ENCODE measurements at regions not wholly inside any gene's neighbourhood (a gene's known extent, or its start where the extent isn't known, plus 50 kb on each side); places are given as distances from the start of the nearest gene placed in this dataset.
A peak's percentile ranks its signal among the peaks of the same experiment; 100 is the strongest.

DNA sequence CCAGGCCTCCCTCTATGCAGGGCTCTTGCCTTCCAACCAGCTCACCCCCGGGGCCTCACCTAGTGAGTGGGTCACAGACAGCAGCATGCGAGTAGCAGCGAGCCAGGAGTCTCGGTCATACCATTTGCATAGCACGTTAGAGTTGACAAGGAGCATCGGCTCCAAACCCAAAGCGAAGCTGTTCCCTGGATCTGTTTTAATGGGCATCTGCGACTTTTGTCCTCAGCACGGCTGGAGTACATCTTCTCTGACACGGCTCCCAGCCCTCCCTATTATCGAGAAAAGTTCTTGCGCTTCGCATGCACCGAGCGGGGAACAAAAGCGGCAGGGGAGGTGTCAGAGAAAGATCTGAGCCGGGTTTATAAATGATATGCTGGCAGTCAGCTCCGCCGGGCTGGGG is 253.3 kb downstream of the MAF start:
- H3K9me3 Mint-ChIP-seq, result no peaks in the 10 kb centered on the region
- no peaks in the 10 kb centered on the region for H3K36me3 Mint-ChIP-seq
- ATAC-seq, result peak; percentile 72
- H3K4me1 Mint-ChIP-seq, result peaks cover 48% of the 10 kb centered on the region
- no peaks in the 10 kb centered on the region for H3K27me3 Mint-ChIP-seq (ENCODE audit: low read depth)
- H3K4me3 Mint-ChIP-seq, result no peak overlapping the region
- DNase-seq (ENCODE audit: low spot score), result peak; percentile 36
- peak overlapping the region; percentile 48; the same call in 1 of the 2 replicates for H3K27ac Mint-ChIP-seq
- CTCF ChIA-PET, result interaction anchor here (1.7 kb wide), 1 partner anchor 13 kb away, joined by 16 read pairs; no protein-coding TSS in a partner anchor
- TF ChIP-seq ZNF263 (CRISPR knock-in tag; IDR thresholded peaks at IDR 0.05; ENCODE audit: low read depth) (no peak), SMAD4 (CRISPR knock-in tag; IDR thresholded peaks at IDR 0.05) (no peak)
- TF ChIP-seq, protein P1, sequence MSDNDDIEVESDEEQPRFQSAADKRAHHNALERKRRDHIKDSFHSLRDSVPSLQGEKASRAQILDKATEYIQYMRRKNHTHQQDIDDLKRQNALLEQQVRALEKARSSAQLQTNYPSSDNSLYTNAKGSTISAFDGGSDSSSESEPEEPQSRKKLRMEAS (CRISPR knock-in tag; IDR thresholded peaks at IDR 0.05), result peak; percentile 41; the same call in 1 of the 2 replicates
- POLR2A ChIA-PET, result no interaction called here

DNA sequence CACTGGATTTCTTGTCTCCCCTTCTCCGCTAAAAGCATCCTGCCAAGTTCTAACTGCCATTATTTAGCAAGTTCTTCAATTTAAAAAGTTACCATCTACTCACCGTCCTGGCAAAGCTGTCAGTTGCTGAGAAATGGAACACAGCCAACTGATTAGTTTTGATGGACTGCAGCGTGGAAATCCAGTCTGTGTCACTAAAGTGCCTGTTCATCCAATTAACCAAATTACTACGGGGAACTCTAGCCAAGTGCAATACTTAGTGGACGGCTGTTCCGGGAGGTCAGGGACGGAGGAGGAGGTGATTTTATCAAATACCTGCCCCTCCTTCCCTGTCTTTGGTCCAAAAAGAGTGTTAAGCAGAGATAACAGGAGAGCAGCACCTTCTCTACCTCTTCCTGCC is 260.7 kb downstream of the MAF start:
- DNase-seq (ENCODE audit: low spot score) (no peak), ATAC-seq (no peak)
- TF ChIP-seq, protein P2, sequence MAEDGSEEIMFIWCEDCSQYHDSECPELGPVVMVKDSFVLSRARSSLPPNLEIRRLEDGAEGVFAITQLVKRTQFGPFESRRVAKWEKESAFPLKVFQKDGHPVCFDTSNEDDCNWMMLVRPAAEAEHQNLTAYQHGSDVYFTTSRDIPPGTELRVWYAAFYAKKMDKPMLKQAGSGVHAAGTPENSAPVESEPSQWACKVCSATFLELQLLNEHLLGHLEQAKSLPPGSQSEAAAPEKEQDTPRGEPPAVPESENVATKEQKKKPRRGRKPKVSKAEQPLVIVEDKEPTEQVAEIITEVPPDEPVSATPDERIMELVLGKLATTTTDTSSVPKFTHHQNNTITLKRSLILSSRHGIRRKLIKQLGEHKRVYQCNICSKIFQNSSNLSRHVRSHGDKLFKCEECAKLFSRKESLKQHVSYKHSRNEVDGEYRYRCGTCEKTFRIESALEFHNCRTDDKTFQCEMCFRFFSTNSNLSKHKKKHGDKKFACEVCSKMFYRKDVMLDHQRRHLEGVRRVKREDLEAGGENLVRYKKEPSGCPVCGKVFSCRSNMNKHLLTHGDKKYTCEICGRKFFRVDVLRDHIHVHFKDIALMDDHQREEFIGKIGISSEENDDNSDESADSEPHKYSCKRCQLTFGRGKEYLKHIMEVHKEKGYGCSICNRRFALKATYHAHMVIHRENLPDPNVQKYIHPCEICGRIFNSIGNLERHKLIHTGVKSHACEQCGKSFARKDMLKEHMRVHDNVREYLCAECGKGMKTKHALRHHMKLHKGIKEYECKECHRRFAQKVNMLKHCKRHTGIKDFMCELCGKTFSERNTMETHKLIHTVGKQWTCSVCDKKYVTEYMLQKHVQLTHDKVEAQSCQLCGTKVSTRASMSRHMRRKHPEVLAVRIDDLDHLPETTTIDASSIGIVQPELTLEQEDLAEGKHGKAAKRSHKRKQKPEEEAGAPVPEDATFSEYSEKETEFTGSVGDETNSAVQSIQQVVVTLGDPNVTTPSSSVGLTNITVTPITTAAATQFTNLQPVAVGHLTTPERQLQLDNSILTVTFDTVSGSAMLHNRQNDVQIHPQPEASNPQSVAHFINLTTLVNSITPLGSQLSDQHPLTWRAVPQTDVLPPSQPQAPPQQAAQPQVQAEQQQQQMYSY (CRISPR knock-in tag; IDR thresholded peaks at IDR 0.05), result no peak
- no peak for TF ChIP-seq NFATC4 (CRISPR knock-in tag; IDR thresholded peaks at IDR 0.05)
- TF ChIP-seq TP53 (CRISPR knock-in tag; IDR thresholded peaks at IDR 0.05), result no peak
- TF ChIP-seq, protein P3, sequence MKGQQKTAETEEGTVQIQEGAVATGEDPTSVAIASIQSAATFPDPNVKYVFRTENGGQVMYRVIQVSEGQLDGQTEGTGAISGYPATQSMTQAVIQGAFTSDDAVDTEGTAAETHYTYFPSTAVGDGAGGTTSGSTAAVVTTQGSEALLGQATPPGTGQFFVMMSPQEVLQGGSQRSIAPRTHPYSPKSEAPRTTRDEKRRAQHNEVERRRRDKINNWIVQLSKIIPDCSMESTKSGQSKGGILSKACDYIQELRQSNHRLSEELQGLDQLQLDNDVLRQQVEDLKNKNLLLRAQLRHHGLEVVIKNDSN (CRISPR knock-in tag; IDR thresholded peaks at IDR 0.05), result no peak
- TF ChIP-seq CBFB (CRISPR knock-in tag; IDR thresholded peaks at IDR 0.05; ENCODE audit: low read depth), result no peak
- no peak for TF ChIP-seq KAT7 (CRISPR knock-in tag; IDR thresholded peaks at IDR 0.05; ENCODE audit: borderline replicate concordance)
- no peak for TF ChIP-seq GABPB1 (CRISPR knock-in tag; IDR thresholded peaks at IDR 0.05)
- TF ChIP-seq, protein P4, sequence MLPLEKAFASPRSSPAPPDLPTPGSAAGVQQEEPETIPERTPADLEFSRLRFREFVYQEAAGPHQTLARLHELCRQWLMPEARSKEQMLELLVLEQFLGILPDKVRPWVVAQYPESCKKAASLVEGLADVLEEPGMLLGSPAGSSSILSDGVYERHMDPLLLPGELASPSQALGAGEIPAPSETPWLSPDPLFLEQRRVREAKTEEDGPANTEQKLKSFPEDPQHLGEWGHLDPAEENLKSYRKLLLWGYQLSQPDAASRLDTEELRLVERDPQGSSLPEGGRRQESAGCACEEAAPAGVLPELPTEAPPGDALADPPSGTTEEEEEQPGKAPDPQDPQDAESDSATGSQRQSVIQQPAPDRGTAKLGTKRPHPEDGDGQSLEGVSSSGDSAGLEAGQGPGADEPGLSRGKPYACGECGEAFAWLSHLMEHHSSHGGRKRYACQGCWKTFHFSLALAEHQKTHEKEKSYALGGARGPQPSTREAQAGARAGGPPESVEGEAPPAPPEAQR (CRISPR knock-in tag; IDR thresholded peaks at IDR 0.05), result no peak
- TF ChIP-seq FOXP1 (CRISPR knock-in tag; IDR thresholded peaks at IDR 0.05; ENCODE audit: borderline replicate concordance), result no peak
- TF ChIP-seq, protein P5, sequence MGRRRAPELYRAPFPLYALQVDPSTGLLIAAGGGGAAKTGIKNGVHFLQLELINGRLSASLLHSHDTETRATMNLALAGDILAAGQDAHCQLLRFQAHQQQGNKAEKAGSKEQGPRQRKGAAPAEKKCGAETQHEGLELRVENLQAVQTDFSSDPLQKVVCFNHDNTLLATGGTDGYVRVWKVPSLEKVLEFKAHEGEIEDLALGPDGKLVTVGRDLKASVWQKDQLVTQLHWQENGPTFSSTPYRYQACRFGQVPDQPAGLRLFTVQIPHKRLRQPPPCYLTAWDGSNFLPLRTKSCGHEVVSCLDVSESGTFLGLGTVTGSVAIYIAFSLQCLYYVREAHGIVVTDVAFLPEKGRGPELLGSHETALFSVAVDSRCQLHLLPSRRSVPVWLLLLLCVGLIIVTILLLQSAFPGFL (CRISPR knock-in tag; IDR thresholded peaks at IDR 0.05; ENCODE audit: borderline replicate concordance), result no peak
- no peak for TF ChIP-seq ESRRA (CRISPR knock-in tag; IDR thresholded peaks at IDR 0.05; ENCODE audit: borderline replicate concordance)
- Mint-ChIP-seq H3K27me3 (ENCODE audit: low read depth) (no peaks in the 10 kb centered on the region), H3K9me3 (peaks cover 7% of the 10 kb centered on the region; the same call in 1 of the 2 replicates), H3K4me1 (0 out of 2 replicates have a peak, but pooled peaks cover 4% of the 10 kb centered on the region), H3K4me3 (no peak overlapping the region), H3K27ac (no peak overlapping the region), H3K36me3 (no peaks in the 10 kb centered on the region)
- ChIA-PET CTCF (no interaction called here), POLR2A (no interaction called here)

DNA sequence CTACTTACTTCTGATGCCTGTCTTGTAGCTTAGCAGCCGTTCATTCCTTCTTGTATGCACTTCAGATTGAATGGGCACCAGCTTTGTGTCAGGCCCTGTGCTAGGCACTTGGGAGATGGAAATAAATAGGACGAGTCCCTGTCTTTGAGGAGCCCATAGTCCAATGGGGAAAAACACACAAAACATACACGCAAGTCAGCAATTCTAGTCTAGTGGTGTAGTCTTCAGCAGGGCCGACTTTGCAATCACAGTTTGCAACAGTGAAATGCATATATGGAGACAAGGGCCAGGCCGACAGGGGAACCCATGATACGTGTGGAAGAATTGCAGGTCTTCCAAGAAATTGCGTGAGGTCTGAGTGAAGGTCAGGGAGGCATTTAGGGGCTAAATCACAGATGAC is 262.6 kb downstream of the MAF start:
- DNase-seq (ENCODE audit: low spot score) (no peak), ATAC-seq (no peak)
- CTCF ChIA-PET, result no interaction called here
- H3K27ac Mint-ChIP-seq, result no peak overlapping the region
- H3K9me3 Mint-ChIP-seq, result peaks cover 7% of the 10 kb centered on the region; the same call in 1 of the 2 replicates
- POLR2A ChIA-PET, result no interaction called here
- H3K4me3 Mint-ChIP-seq, result no peak overlapping the region
- no peaks in the 10 kb centered on the region for H3K27me3 Mint-ChIP-seq (ENCODE audit: low read depth)
- H3K36me3 Mint-ChIP-seq, result no peaks in the 10 kb centered on the region
- H3K4me1 Mint-ChIP-seq, result no peaks in the 10 kb centered on the region
- TF ChIP-seq, protein P3 (CRISPR knock-in tag; IDR thresholded peaks at IDR 0.05), result no peak
- no peak for TF ChIP-seq CBFB (CRISPR knock-in tag; IDR thresholded peaks at IDR 0.05; ENCODE audit: low read depth)
- TF ChIP-seq ZNF423 (CRISPR knock-in tag; IDR thresholded peaks at IDR 0.05), result no peak
- no peak for TF ChIP-seq ZNF263 (CRISPR knock-in tag; IDR thresholded peaks at IDR 0.05; ENCODE audit: low read depth)
- TF ChIP-seq, protein P6, sequence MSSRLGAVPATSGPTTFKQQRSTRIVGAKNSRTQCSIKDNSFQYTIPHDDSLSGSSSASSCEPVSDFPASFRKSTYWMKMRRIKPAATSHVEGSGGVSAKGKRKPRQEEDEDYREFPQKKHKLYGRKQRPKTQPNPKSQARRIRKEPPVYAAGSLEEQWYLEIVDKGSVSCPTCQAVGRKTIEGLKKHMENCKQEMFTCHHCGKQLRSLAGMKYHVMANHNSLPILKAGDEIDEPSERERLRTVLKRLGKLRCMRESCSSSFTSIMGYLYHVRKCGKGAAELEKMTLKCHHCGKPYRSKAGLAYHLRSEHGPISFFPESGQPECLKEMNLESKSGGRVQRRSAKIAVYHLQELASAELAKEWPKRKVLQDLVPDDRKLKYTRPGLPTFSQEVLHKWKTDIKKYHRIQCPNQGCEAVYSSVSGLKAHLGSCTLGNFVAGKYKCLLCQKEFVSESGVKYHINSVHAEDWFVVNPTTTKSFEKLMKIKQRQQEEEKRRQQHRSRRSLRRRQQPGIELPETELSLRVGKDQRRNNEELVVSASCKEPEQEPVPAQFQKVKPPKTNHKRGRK (CRISPR knock-in tag; IDR thresholded peaks at IDR 0.05; ENCODE audit: borderline replicate concordance), result no peak
- TF ChIP-seq RELA (CRISPR knock-in tag; IDR thresholded peaks at IDR 0.05; ENCODE audit: borderline replicate concordance), result no peak
